ENCODE measurements at regions not wholly inside any gene's neighbourhood (a gene's known extent, or its start where the extent isn't known, plus 50 kb on each side); places are given as distances from the start of the nearest gene placed in this dataset.
A peak's percentile ranks its signal among the peaks of the same experiment; 100 is the strongest.

GRCh38 chr7:130881091-130881798 is 147.2 kb upstream of the KLF14 start:
- DNase-seq = no peak

- DNase-seq = no peak
These were observed 147.8 kb upstream of the KLF14 start for GRCh38 chr7:130881799-130882141.

- no peak for DNase-seq
These were observed 148.4 kb upstream of the KLF14 start for GRCh38 chr7:130882396-130882795.

GRCh38 chr7:130883928-130884327 is 149.9 kb upstream of the KLF14 start:
- DNase-seq = no peak

- no peak for DNase-seq
These were observed 150.7 kb upstream of the KLF14 start for GRCh38 chr7:130884437-130885417.

- DNase-seq = no peak
These were observed 152.6 kb upstream of the KLF14 start for GRCh38 chr7:130886438-130887135.

- DNase-seq = no peak
These were observed 153.4 kb upstream of the KLF14 start for GRCh38 chr7:130887182-130887956.

- no peak for DNase-seq
These were observed 154.0 kb upstream of the KLF14 start for GRCh38 chr7:130887957-130888371.

- DNase-seq = no peak
These were observed 154.5 kb upstream of the KLF14 start for GRCh38 chr7:130888468-130888867.

GRCh38 chr7:130890176-130891020 is 156.4 kb upstream of the KLF14 start:
- no peak for DNase-seq

- no peak for DNase-seq
These were observed 157.5 kb upstream of the KLF14 start for GRCh38 chr7:130891254-130892094.

- no peak for DNase-seq
These were observed 159.5 kb upstream of the KLF14 start for GRCh38 chr7:130893441-130893894.

GRCh38 chr7:130894146-130894908 is 160.3 kb upstream of the KLF14 start:
- no peak for DNase-seq

GRCh38 chr7:130894909-130895750 is 161.1 kb upstream of the KLF14 start:
- DNase-seq = no peak

GRCh38 chr7:130896051-130896881 is 162.3 kb upstream of the KLF14 start:
- DNase-seq = no peak

- peak; percentile 66 for DNase-seq
These were observed 163.0 kb upstream of the KLF14 start for GRCh38 chr7:130896898-130897514.

Measured in stimulated activated CD4-positive, alpha-beta T cell treated with anti-CD3 and anti-CD28 coated beads, Interleukin-12 subunit alpha, Interleukin-12 subunit beta, amount 100 ng/mL, for 4 hours (primary cell).